ENCODE measurements at regions not wholly inside any gene's neighbourhood (a gene's known extent, or its start where the extent isn't known, plus 50 kb on each side); places are given as distances from the start of the nearest gene placed in this dataset.

DNA sequence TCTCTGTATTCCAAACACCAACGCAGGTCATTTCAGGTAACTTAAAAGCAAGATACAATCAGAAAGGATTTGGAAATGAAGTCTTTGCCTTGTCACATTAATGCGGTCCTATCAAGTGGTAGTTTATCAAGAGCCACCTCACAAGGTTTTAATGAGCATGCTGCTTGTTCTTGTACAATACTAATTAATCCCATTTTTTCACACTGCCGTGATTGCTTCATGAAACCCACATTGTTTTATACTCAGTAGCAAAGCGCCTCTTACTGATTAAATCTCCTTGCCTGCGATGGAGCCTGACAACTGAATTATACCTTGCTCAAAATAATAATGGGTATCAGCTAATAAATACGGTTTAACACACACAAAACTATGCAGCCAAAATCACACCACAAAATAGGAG, 234.1 kb upstream of the TSHZ2 start:
- TF ChIP-seq POLR2AphosphoS5 (IDR thresholded peaks at IDR 0.05) = no peak
- TF ChIP-seq, protein P1, sequence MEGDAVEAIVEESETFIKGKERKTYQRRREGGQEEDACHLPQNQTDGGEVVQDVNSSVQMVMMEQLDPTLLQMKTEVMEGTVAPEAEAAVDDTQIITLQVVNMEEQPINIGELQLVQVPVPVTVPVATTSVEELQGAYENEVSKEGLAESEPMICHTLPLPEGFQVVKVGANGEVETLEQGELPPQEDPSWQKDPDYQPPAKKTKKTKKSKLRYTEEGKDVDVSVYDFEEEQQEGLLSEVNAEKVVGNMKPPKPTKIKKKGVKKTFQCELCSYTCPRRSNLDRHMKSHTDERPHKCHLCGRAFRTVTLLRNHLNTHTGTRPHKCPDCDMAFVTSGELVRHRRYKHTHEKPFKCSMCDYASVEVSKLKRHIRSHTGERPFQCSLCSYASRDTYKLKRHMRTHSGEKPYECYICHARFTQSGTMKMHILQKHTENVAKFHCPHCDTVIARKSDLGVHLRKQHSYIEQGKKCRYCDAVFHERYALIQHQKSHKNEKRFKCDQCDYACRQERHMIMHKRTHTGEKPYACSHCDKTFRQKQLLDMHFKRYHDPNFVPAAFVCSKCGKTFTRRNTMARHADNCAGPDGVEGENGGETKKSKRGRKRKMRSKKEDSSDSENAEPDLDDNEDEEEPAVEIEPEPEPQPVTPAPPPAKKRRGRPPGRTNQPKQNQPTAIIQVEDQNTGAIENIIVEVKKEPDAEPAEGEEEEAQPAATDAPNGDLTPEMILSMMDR (IDR thresholded peaks at IDR 0.05) = no peak

All from gastroesophageal sphincter (tissue), 3 donors.